Chondrocyte (in vitro differentiated cells): ENCODE measurements at regions not wholly inside any gene's neighbourhood (a gene's known extent, or its start where the extent isn't known, plus 50 kb on each side); places are given as distances from the start of the nearest gene placed in this dataset.
A peak's percentile ranks its signal among the peaks of the same experiment; 100 is the strongest.

Experiments
- DNase-seq: peaks from one replicate; pipeline ENCODE4 v3.0.0; 2021; ENCODE audit warnings: mixed read lengths, low spot score
- H3K27ac Mint-ChIP-seq: one replicate; pipeline ENCODE4 v1.8.0; 2021; ENCODE audit warnings: mild to moderate bottlenecking, moderate library complexity, mixed read lengths; ENCODE audit not compliant: unreplicated experiment
- H3K27me3 Mint-ChIP-seq: 2 replicates; pipeline ENCODE4 v1.8.0; 2021; ENCODE audit warnings: low read depth, mixed read lengths
- H3K36me3 Mint-ChIP-seq: 2 replicates; pipeline ENCODE4 v1.8.0; 2021; ENCODE audit warnings: low read depth, mixed read lengths
- H3K4me1 Mint-ChIP-seq: 2 replicates; pipeline ENCODE4 v1.8.0; 2021; ENCODE audit warnings: low read depth, mild to moderate bottlenecking, mixed read lengths
- H3K4me3 Mint-ChIP-seq: one replicate; pipeline ENCODE4 v1.8.0; 2021; ENCODE audit warnings: mild to moderate bottlenecking, moderate library complexity, mixed read lengths; ENCODE audit not compliant: unreplicated experiment
- H3K9me3 Mint-ChIP-seq: 2 replicates; pipeline ENCODE4 v1.8.0; 2021; ENCODE audit warnings: low read depth, mixed read lengths
- TF ChIP-seq, protein P1 (sequence below): fragments of 200-600 bp; sonication (generic); IDR thresholded peaks from 2 replicates; pipeline ENCODE4 v1.5.0; 2021; ENCODE audit warnings: antibody characterized with exemption, mild to moderate bottlenecking, moderate library complexity

DNA sequence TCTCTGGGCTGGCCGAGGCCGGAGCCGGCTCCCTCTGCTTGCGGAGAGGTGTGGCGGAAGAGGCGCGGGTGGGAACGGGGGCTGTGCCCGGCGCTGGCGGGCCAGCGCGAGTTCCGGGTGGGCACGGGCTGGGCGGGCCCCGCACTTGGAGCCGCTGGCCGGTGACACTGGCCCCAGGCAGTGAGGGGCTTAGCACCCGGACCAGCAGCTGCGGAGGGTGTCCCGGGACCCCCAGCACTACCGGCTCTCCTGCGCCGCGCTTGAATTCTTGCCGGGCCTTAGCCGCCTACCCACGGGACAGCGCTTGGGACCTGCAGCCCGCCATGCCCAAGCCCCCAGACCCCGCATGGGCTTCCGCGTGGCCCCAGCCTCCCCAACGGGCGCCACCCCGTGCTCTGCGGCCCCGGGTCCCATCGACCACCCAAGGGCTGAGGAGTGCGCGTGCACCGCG, 736.3 kb upstream of the ARRDC4 start:
- DNase-seq = peak; percentile 92

GRCh38 chr15:97234851-97235610, 725.5 kb upstream of the ARRDC4 start:
- TF ChIP-seq, protein P1, sequence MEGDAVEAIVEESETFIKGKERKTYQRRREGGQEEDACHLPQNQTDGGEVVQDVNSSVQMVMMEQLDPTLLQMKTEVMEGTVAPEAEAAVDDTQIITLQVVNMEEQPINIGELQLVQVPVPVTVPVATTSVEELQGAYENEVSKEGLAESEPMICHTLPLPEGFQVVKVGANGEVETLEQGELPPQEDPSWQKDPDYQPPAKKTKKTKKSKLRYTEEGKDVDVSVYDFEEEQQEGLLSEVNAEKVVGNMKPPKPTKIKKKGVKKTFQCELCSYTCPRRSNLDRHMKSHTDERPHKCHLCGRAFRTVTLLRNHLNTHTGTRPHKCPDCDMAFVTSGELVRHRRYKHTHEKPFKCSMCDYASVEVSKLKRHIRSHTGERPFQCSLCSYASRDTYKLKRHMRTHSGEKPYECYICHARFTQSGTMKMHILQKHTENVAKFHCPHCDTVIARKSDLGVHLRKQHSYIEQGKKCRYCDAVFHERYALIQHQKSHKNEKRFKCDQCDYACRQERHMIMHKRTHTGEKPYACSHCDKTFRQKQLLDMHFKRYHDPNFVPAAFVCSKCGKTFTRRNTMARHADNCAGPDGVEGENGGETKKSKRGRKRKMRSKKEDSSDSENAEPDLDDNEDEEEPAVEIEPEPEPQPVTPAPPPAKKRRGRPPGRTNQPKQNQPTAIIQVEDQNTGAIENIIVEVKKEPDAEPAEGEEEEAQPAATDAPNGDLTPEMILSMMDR = peak; percentile 98
- DNase-seq = no peak
- Mint-ChIP-seq H3K9me3 (no peaks in the 10 kb centered on the region), H3K4me1 (peaks cover 7% of the 10 kb centered on the region), H3K27me3 (peaks cover 2% of the 10 kb centered on the region), H3K36me3 (no peaks in the 10 kb centered on the region), H3K27ac (no peak overlapping the region), H3K4me3 (peak overlapping the region; percentile 23)

More for the DNA sequence above, 736.3 kb upstream of the ARRDC4 start:
- Mint-ChIP-seq H3K27ac (no peak overlapping the region), H3K4me1 (no peaks in the 10 kb centered on the region), H3K27me3 (no peaks in the 10 kb centered on the region), H3K9me3 (peaks cover 7% of the 10 kb centered on the region), H3K4me3 (no peak overlapping the region), H3K36me3 (no peaks in the 10 kb centered on the region)
- TF ChIP-seq, protein P1 = no peak

GRCh38 chr15:97235611-97235985, 724.9 kb upstream of the ARRDC4 start:
- H3K27me3 Mint-ChIP-seq = peaks cover 2% of the 10 kb centered on the region
- no peaks in the 10 kb centered on the region for H3K9me3 Mint-ChIP-seq
- peaks cover 7% of the 10 kb centered on the region for H3K4me1 Mint-ChIP-seq
- H3K4me3 Mint-ChIP-seq = no peak overlapping the region
- DNase-seq = no peak
- H3K36me3 Mint-ChIP-seq = no peaks in the 10 kb centered on the region
- TF ChIP-seq, protein P1 = peak; percentile 30
- no peak overlapping the region for H3K27ac Mint-ChIP-seq

- TF ChIP-seq, protein P1 = no peak
- Mint-ChIP-seq H3K9me3 (no peaks in the 10 kb centered on the region), H3K27me3 (peaks cover 2% of the 10 kb centered on the region), H3K4me1 (peaks cover 7% of the 10 kb centered on the region), H3K4me3 (no peak overlapping the region), H3K27ac (no peak overlapping the region), H3K36me3 (no peaks in the 10 kb centered on the region)
- DNase-seq = no peak
Observed at GRCh38 chr15:97236140-97236539, 724.4 kb upstream of the ARRDC4 start.

DNA sequence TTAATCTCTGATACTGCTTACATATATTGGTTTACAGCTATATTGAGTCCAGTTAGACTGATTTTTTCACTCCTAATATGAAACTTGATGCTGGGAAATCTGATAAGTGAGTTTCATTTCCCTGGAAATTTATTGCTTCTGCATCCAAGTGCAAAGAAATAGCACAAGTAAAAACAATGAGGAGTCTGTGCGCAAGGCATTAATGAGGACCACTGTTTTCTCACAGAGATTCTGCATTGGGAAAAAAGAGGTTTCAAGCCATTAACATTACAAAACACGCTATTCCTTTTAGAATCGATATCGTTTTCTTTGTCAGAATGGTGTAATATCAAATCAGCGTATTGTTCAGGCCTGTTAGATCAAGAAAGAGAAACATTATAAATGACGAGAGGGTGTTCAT, 723.3 kb upstream of the ARRDC4 start:
- peaks cover 7% of the 10 kb centered on the region for H3K4me1 Mint-ChIP-seq
- H3K4me3 Mint-ChIP-seq = no peak overlapping the region
- H3K27me3 Mint-ChIP-seq = peaks cover 2% of the 10 kb centered on the region
- DNase-seq = no peak
- no peaks in the 10 kb centered on the region for H3K36me3 Mint-ChIP-seq
- H3K9me3 Mint-ChIP-seq = no peaks in the 10 kb centered on the region
- H3K27ac Mint-ChIP-seq = no peak overlapping the region
- TF ChIP-seq, protein P1 = no peak
